NT2/D1 (cell line): ENCODE measurements at regions not wholly inside any gene's neighbourhood (a gene's known extent, or its start where the extent isn't known, plus 50 kb on each side); places are given as distances from the start of the nearest gene placed in this dataset.

Experiments
- DNase-seq: peaks from one replicate; pipeline ENCODE4 v3.0.0-alpha.2; 2011; ENCODE audit warnings: low read depth, low spot score
- H3K27me3 ChIP-seq: 2 replicates; pipeline ENCODE4 v1.6.0; 2011; ENCODE audit warnings: mild to moderate bottlenecking; ENCODE audit not compliant: insufficient read length, insufficient read depth
- H3K36me3 ChIP-seq: 2 replicates; pipeline ENCODE4 v1.6.1; 2011; ENCODE audit warnings: mild to moderate bottlenecking, low read length, mixed read lengths; ENCODE audit not compliant: insufficient read depth, insufficient read length
- H3K4me1 ChIP-seq: 2 replicates; pipeline ENCODE4 v1.5.1; 2011; ENCODE audit not compliant: insufficient read depth, insufficient read length
- H3K4me3 ChIP-seq: 2 replicates; pipeline ENCODE4 v1.5.1; 2011; ENCODE audit warnings: low read depth; ENCODE audit not compliant: insufficient read length
- H3K9ac ChIP-seq: 2 replicates; pipeline ENCODE4 v1.6.0; 2011; ENCODE audit warnings: low read depth; ENCODE audit not compliant: insufficient read length
- H3K9me3 ChIP-seq: 2 replicates; pipeline ENCODE4 v1.5.1; 2011; ENCODE audit warnings: mild to moderate bottlenecking, low read length; ENCODE audit not compliant: insufficient read depth
- SUZ12 ChIP-seq: IDR thresholded peaks from 2 replicates; pipeline ENCODE4 v1.6.1; 2011; ENCODE audit not compliant: insufficient read length, insufficient read depth; ENCODE audit errors: extremely low read depth
- YY1 ChIP-seq: IDR thresholded peaks from 2 replicates; pipeline ENCODE4 v1.6.1; 2011; ENCODE audit not compliant: insufficient read length, insufficient read depth
- ZNF274 ChIP-seq: IDR thresholded peaks from 2 replicates; pipeline ENCODE4 v1.6.1; 2011; ENCODE audit warnings: mild to moderate bottlenecking, low read depth, low read length

GRCh38 chr2:57368190-57368589 lies 678.4 kb upstream of the VRK2 start:
- no peak overlapping the region for H3K4me3 ChIP-seq
- no peaks in the 10 kb centered on the region for H3K36me3 ChIP-seq
- no peaks in the 10 kb centered on the region for H3K9me3 ChIP-seq
- H3K4me1 ChIP-seq, result no peaks in the 10 kb centered on the region
- H3K27me3 ChIP-seq, result no peaks in the 10 kb centered on the region
- no peak overlapping the region for H3K9ac ChIP-seq
- no peak for DNase-seq
- TF ChIP-seq ZNF274, result no peak
- no peak for TF ChIP-seq SUZ12
- TF ChIP-seq YY1, result no peak

GRCh38 chr2:57370882-57371585 lies 675.6 kb upstream of the VRK2 start:
- TF ChIP-seq SUZ12 (no peak), YY1 (no peak), ZNF274 (no peak)
- no peak for DNase-seq
- no peaks in the 10 kb centered on the region for H3K4me1 ChIP-seq
- no peak overlapping the region for H3K4me3 ChIP-seq
- H3K36me3 ChIP-seq, result no peaks in the 10 kb centered on the region
- H3K9ac ChIP-seq, result no peak overlapping the region
- H3K9me3 ChIP-seq, result no peaks in the 10 kb centered on the region
- no peaks in the 10 kb centered on the region for H3K27me3 ChIP-seq

DNA sequence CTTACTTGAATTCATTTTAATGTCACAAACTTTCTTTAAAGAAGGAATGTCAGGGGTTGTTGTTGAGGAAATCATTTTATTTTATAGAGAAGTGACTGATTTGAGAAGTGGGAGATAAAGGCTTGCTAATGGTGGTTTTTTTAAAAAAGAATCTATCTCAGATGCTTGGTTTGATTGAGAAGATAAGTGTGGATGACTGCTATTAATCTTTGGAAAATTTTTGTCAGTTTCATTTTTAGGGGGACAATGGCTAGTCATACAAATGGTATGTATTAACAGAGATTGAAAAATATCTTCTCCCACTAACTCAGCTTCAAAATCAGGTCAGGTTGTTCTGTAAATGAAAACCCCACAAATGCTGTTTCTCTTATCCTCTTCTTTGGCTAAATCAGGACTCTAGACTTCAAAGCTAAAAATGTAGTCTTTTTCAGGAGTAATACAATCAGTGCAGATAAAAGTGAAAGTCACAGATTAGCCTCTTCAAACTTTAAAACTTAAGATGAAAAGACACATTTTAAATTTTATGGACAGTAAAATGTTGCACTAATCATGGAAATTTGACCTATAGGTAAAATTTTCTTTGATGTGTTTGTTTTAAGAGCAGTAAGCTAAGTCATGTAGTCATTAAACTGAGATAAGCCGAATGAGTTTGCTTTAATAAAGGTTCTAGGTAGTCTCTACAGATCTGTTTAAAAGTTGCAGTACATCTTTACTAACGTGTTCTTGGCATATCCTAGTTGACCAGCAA lies 674.2 kb upstream of the VRK2 start:
- Histone ChIP-seq H3K36me3 (no peaks in the 10 kb centered on the region), H3K4me1 (no peaks in the 10 kb centered on the region), H3K9ac (no peak overlapping the region), H3K27me3 (no peaks in the 10 kb centered on the region), H3K4me3 (no peak overlapping the region), H3K9me3 (no peaks in the 10 kb centered on the region)
- DNase-seq, result no peak
- TF ChIP-seq YY1, result no peak
- TF ChIP-seq SUZ12, result no peak
- TF ChIP-seq ZNF274, result no peak

DNA sequence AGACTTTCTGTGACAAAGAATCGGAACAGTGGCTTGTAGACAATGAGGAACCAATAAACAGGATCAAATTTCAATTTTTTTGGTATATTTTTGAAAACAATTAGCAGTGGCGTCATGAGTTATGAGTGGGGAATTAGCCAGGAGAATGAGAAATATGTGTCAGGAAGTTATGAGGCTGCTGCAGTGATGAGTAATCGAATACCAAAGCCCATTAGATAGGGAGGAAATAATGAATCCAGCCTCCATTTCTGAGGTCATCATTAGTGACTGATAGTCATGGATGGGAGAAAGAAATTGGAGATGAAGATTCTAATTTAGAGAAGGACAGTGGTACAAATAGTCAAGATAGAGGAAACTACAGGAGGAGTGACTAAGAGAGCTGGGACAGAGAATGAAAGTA lies 673.1 kb upstream of the VRK2 start:
- Histone ChIP-seq H3K4me3 (no peak overlapping the region), H3K36me3 (no peaks in the 10 kb centered on the region), H3K27me3 (no peaks in the 10 kb centered on the region), H3K4me1 (no peaks in the 10 kb centered on the region), H3K9ac (no peak overlapping the region), H3K9me3 (no peaks in the 10 kb centered on the region)
- TF ChIP-seq ZNF274 (no peak), YY1 (no peak), SUZ12 (no peak)
- DNase-seq, result no peak

- Histone ChIP-seq H3K9ac (no peak overlapping the region), H3K4me1 (no peaks in the 10 kb centered on the region), H3K9me3 (no peaks in the 10 kb centered on the region), H3K27me3 (no peaks in the 10 kb centered on the region), H3K4me3 (no peak overlapping the region), H3K36me3 (no peaks in the 10 kb centered on the region)
- TF ChIP-seq ZNF274 (no peak), SUZ12 (no peak), YY1 (no peak)
- no peak for DNase-seq
Measured at GRCh38 chr2:57376985-57377384, 669.6 kb upstream of the VRK2 start.

- no peaks in the 10 kb centered on the region for H3K4me1 ChIP-seq
- H3K9me3 ChIP-seq, result no peaks in the 10 kb centered on the region
- H3K4me3 ChIP-seq, result no peak overlapping the region
- H3K27me3 ChIP-seq, result no peaks in the 10 kb centered on the region
- no peak for DNase-seq
- H3K36me3 ChIP-seq, result no peaks in the 10 kb centered on the region
- no peak overlapping the region for H3K9ac ChIP-seq
- TF ChIP-seq YY1 (no peak), ZNF274 (no peak), SUZ12 (no peak)
Measured at GRCh38 chr2:57386305-57386704, 660.3 kb upstream of the VRK2 start.

DNA sequence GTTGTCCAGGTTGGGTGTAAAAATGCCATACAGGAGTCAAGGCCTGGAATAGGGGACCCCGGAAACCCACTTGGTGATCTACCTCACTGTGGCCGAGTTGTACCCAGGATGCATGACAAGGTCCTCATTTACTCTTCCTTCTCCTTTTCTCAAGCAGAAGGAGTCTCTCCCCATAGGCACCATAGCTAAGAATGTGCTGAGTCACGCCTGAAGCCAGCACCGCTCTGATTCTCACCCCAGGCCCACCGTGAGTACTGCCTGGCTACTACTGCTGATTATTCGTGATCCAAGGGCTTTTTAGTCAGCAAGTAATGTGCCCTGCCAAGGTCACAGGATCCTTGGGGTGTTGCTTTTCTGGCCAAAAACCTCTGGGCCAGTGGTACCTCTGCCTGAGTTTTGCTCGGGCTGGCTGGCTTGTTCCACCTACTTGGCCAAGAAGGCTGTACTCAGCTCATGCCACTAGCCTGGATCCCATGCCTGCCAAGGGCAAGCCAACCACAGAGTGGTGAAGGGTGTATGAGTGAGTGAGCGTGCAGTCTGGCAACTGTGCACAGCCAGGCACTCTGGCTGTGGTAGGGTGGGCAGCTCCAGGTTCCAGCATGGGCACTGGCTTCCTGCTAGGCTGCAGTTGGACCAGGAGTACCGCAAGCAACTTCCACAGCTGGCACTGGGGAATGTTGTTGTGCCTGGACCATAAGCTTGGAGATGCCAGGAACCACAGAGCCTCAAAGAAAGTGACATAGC lies 650.1 kb upstream of the VRK2 start:
- Histone ChIP-seq H3K9me3 (peaks cover 4% of the 10 kb centered on the region; the same call in 1 of the 2 replicates), H3K27me3 (no peaks in the 10 kb centered on the region), H3K4me1 (peaks cover 5% of the 10 kb centered on the region), H3K4me3 (no peak overlapping the region), H3K36me3 (no peaks in the 10 kb centered on the region), H3K9ac (no peak overlapping the region)
- TF ChIP-seq YY1 (no peak), ZNF274 (no peak), SUZ12 (no peak)
- no peak for DNase-seq
